ENCODE measurements at regions not wholly inside any gene's neighbourhood (a gene's known extent, or its start where the extent isn't known, plus 50 kb on each side); places are given as distances from the start of the nearest gene placed in this dataset.

DNA sequence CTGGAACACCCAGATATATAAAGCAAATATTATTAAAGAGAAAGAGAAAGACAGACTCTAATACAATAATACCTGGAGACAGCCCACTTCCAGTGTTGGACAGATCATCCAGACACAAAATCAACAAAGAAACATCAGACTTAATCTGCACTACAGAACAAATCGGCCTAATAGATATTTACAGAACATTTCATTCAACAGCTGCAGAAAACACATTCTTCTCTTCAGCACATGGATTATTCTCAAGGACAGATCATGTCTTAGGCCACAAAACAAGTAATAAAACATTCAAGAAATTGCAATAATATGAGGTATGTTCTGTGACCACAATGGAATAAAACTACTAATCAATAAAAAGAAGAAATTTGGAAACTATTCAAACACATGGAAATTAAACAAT is 398.3 kb upstream of the DUSP10 start:
- TF ChIP-seq, protein P1, sequence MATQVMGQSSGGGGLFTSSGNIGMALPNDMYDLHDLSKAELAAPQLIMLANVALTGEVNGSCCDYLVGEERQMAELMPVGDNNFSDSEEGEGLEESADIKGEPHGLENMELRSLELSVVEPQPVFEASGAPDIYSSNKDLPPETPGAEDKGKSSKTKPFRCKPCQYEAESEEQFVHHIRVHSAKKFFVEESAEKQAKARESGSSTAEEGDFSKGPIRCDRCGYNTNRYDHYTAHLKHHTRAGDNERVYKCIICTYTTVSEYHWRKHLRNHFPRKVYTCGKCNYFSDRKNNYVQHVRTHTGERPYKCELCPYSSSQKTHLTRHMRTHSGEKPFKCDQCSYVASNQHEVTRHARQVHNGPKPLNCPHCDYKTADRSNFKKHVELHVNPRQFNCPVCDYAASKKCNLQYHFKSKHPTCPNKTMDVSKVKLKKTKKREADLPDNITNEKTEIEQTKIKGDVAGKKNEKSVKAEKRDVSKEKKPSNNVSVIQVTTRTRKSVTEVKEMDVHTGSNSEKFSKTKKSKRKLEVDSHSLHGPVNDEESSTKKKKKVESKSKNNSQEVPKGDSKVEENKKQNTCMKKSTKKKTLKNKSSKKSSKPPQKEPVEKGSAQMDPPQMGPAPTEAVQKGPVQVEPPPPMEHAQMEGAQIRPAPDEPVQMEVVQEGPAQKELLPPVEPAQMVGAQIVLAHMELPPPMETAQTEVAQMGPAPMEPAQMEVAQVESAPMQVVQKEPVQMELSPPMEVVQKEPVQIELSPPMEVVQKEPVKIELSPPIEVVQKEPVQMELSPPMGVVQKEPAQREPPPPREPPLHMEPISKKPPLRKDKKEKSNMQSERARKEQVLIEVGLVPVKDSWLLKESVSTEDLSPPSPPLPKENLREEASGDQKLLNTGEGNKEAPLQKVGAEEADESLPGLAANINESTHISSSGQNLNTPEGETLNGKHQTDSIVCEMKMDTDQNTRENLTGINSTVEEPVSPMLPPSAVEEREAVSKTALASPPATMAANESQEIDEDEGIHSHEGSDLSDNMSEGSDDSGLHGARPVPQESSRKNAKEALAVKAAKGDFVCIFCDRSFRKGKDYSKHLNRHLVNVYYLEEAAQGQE (tag by site-specific recombination; IDR thresholded peaks at IDR 0.05), result no peak
- TF ChIP-seq ZNF121 (tag by site-specific recombination; IDR thresholded peaks at IDR 0.05) (no peak), PRDM1 (tag by site-specific recombination; IDR thresholded peaks at IDR 0.05) (no peak)
- TF ChIP-seq, protein P2, sequence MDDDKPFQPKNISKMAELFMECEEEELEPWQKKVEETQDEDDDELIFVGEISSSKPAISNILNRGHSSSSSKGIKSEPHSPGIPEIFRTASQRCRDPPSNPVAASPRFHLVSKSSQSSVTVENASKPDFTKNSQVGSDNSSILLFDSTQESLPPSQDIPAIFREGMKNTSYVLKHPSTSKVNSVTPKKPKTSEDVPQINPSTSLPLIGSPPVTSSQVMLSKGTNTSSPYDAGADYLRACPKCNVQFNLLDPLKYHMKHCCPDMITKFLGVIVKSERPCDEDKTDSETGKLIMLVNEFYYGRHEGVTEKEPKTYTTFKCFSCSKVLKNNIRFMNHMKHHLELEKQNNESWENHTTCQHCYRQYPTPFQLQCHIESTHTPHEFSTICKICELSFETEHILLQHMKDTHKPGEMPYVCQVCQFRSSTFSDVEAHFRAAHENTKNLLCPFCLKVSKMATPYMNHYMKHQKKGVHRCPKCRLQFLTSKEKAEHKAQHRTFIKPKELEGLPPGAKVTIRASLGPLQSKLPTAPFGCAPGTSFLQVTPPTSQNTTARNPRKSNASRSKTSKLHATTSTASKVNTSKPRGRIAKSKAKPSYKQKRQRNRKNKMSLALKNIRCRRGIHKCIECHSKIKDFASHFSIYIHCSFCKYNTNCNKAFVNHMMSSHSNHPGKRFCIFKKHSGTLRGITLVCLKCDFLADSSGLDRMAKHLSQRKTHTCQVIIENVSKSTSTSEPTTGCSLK (tag by site-specific recombination; IDR thresholded peaks at IDR 0.05), result no peak

Data from HEK293 (cell line).